OCI-LY7 (cell line): ENCODE measurements at regions not wholly inside any gene's neighbourhood (a gene's known extent, or its start where the extent isn't known, plus 50 kb on each side); places are given as distances from the start of the nearest gene placed in this dataset.

ENCODE experiments used
- BruUV-seq: library from RNA; stranded (reverse); fragments of 400-500 nt; replicated peaks from 2 replicates; lab custom pipeline; 2021; lab: Mats Ljungman, UMichigan
- CTCF ChIA-PET: fragments of 300-600 bp; sonication (Branson Sonifier 250); formaldehyde crosslinking; loops from one replicate; lab custom pipeline; 2022; ENCODE audit warnings: antibody characterized with exemption; ENCODE audit not compliant: unreplicated experiment; lab: Charles Lee
- POLR2A ChIA-PET: fragments of 300-600 bp; sonication (Branson Sonifier 250); formaldehyde crosslinking; loops from one replicate; lab custom pipeline; 2022; ENCODE audit warnings: antibody characterized with exemption; lab: Charles Lee
- DNase-seq: peaks from one replicate; pipeline ENCODE4 v3.0.0-alpha.2; 2015; ENCODE audit warnings: low spot score
- H2AFZ ChIP-seq: fragments of 200-600 bp; sonication (generic), shearing (Covaris generic); 2 replicates; pipeline ENCODE4 v1.6.1; 2014; ENCODE audit warnings: mild to moderate bottlenecking, antibody characterized with exemption, low read length, moderate library complexity
- H3K27ac ChIP-seq: fragments of 200-600 bp; sonication (generic); 2 replicates; pipeline ENCODE4 v1.5.1; 2014; ENCODE audit warnings: mixed run types, low read depth, mild to moderate bottlenecking, moderate library complexity, low read length, inconsistent platforms; ENCODE audit not compliant: poor library complexity, severe bottlenecking
- H3K36me3 ChIP-seq: fragments of 200-600 bp; sonication (generic); 2 replicates; pipeline ENCODE4 v1.6.1; 2014; ENCODE audit warnings: mild to moderate bottlenecking, antibody characterized with exemption, low read length, moderate library complexity, mixed read lengths; ENCODE audit not compliant: insufficient read depth
- H3K4me1 ChIP-seq: fragments of 200-600 bp; sonication (generic); 2 replicates; pipeline ENCODE4 v1.5.1; 2014; ENCODE audit warnings: mild to moderate bottlenecking, low read length; ENCODE audit not compliant: insufficient read depth, poor library complexity, severe bottlenecking
- H3K4me2 ChIP-seq: fragments of 200-600 bp; sonication (generic); 2 replicates; pipeline ENCODE4 v1.6.1; 2014; ENCODE audit warnings: mild to moderate bottlenecking, low read length
- H3K4me3 ChIP-seq: fragments of 200-600 bp; sonication (generic); 2 replicates; pipeline ENCODE4 v1.5.1; 2014; ENCODE audit warnings: mild to moderate bottlenecking, low read depth, low read length; ENCODE audit not compliant: poor library complexity, severe bottlenecking
- H3K79me2 ChIP-seq: fragments of 200-600 bp; sonication (generic); 2 replicates; pipeline ENCODE4 v1.6.1; 2016; ENCODE audit warnings: low read depth, mild to moderate bottlenecking, low read length, moderate library complexity, mixed read lengths; ENCODE audit not compliant: insufficient read depth
- H3K9me2 ChIP-seq: fragments of 200-600 bp; sonication (generic); 2 replicates; pipeline ENCODE4 v1.6.1; 2016; ENCODE audit warnings: mild to moderate bottlenecking, low read length, mixed read lengths; ENCODE audit not compliant: insufficient read depth
- H3K9me3 ChIP-seq: fragments of 200-600 bp; sonication (generic); 2 replicates; pipeline ENCODE4 v1.6.1; 2014; ENCODE audit warnings: mild to moderate bottlenecking, mixed run types, low read length, mixed read lengths
- H4K20me1 ChIP-seq: fragments of 200-600 bp; sonication (generic); 2 replicates; pipeline ENCODE4 v1.6.1; 2014; ENCODE audit warnings: mild to moderate bottlenecking, antibody characterized with exemption, low read length, moderate library complexity, mixed read lengths; ENCODE audit not compliant: insufficient read depth
- EZH2phosphoT487 ChIP-seq: fragments of 200-600 bp; sonication (generic); IDR thresholded peaks from 2 replicates; pipeline ENCODE4 v1.6.1; 2018; ENCODE audit warnings: low read depth, borderline replicate concordance, mild to moderate bottlenecking, mixed run types, antibody characterized with exemption, low read length, moderate library complexity, mixed read lengths
- intact Hi-C: fragments of 100-400 bp; cut with micrococcal nuclease; formaldehyde crosslinking; loops from one replicate; pipeline ENCODE4 v1.10.0; 2022; ENCODE audit not compliant: unreplicated experiment
- TF ChIP-seq, protein P1 (sequence below): fragments of 200-600 bp; sonication (generic); conservative IDR thresholded peaks from 2 replicates; pipeline ENCODE4 v1.5.1; 2014; ENCODE audit warnings: mild to moderate bottlenecking, antibody characterized with exemption, low read length, moderate library complexity, mixed read lengths

GRCh38 chr2:75986617-75987016 is 275.9 kb upstream of the GCFC2 start:
- no peaks in the 10 kb centered on the region for H4K20me1 ChIP-seq
- no TSS peak for BruUV-seq
- no peak for TF ChIP-seq EZH2phosphoT487
- TF ChIP-seq, protein P1, sequence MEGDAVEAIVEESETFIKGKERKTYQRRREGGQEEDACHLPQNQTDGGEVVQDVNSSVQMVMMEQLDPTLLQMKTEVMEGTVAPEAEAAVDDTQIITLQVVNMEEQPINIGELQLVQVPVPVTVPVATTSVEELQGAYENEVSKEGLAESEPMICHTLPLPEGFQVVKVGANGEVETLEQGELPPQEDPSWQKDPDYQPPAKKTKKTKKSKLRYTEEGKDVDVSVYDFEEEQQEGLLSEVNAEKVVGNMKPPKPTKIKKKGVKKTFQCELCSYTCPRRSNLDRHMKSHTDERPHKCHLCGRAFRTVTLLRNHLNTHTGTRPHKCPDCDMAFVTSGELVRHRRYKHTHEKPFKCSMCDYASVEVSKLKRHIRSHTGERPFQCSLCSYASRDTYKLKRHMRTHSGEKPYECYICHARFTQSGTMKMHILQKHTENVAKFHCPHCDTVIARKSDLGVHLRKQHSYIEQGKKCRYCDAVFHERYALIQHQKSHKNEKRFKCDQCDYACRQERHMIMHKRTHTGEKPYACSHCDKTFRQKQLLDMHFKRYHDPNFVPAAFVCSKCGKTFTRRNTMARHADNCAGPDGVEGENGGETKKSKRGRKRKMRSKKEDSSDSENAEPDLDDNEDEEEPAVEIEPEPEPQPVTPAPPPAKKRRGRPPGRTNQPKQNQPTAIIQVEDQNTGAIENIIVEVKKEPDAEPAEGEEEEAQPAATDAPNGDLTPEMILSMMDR, result no peak

DNA sequence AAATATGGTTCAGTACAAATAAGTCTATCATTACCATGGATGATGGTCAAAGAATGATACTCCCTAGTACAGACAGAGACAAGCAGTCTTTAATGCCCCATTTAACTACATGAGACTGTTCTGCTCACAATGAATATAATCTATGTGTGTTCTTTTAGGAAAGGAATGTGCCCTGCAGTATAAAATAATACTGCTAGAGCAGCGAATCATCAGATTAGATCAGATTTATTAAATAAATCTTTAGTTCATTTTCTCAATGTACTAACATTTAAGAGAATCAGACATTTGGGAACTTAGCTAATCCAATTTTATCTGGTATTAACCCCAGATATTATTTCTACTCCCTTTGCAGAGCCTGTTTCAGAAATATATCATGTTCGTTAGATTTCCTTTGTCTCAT is 272.0 kb upstream of the GCFC2 start:
- ChIA-PET POLR2A (no interaction called here), CTCF (no interaction called here)
- Histone ChIP-seq H3K36me3 (no peaks in the 10 kb centered on the region), H3K4me1 (no peaks in the 10 kb centered on the region), H3K9me2 (no peaks in the 10 kb centered on the region), H3K27ac (no peak overlapping the region), H3K79me2 (no peaks in the 10 kb centered on the region), H2AFZ (no peak overlapping the region), H3K4me2 (no peak overlapping the region), H3K9me3 (no peaks in the 10 kb centered on the region), H4K20me1 (no peaks in the 10 kb centered on the region), H3K4me3 (no peak overlapping the region)
- no TSS peak for BruUV-seq
- DNase-seq, result no peak
- no peak for TF ChIP-seq EZH2phosphoT487
- TF ChIP-seq, protein P1, result no peak
- intact Hi-C loops, result no loop called here

More at GRCh38 chr2:75986617-75987016, 275.9 kb upstream of the GCFC2 start:
- Histone ChIP-seq H3K4me1 (no peaks in the 10 kb centered on the region), H3K4me3 (no peak overlapping the region), H3K9me2 (no peaks in the 10 kb centered on the region), H2AFZ (no peak overlapping the region), H3K27ac (no peak overlapping the region), H3K36me3 (no peaks in the 10 kb centered on the region), H3K79me2 (no peaks in the 10 kb centered on the region), H3K4me2 (no peak overlapping the region), H3K9me3 (no peaks in the 10 kb centered on the region)
- DNase-seq, result no peak
- intact Hi-C loops, result no loop called here
- CTCF ChIA-PET, result no interaction called here
- POLR2A ChIA-PET, result no interaction called here

DNA sequence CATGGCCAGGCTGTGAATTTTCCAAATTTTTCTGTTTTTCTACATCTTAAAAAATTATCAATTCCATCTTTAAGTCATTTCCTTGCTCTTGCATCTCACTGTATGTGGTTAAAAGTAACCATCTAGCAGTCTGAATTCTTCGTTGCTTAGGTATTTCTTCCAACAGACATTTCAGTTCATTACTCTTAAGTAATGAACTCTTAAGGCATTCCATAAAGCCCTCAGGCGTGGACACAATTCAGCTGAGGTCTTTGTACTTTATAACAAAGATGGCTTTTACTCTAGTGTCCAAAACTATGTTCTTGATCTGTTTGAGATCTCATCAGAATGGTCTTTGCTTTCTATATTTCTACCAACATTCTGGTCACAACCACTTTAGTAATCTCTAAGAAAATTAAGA is 253.9 kb upstream of the GCFC2 start:
- DNase-seq, result no peak
- Histone ChIP-seq H3K27ac (no peak overlapping the region), H3K9me2 (no peaks in the 10 kb centered on the region), H4K20me1 (no peaks in the 10 kb centered on the region), H3K9me3 (no peaks in the 10 kb centered on the region), H3K4me1 (no peaks in the 10 kb centered on the region), H3K79me2 (no peaks in the 10 kb centered on the region), H3K36me3 (no peaks in the 10 kb centered on the region), H3K4me3 (no peak overlapping the region), H2AFZ (no peak overlapping the region), H3K4me2 (no peak overlapping the region)
- CTCF ChIA-PET, result no interaction called here
- no peak for TF ChIP-seq EZH2phosphoT487
- TF ChIP-seq, protein P1, result no peak
- POLR2A ChIA-PET, result no interaction called here
- no TSS peak for BruUV-seq
- intact Hi-C loops, result no loop called here
